Activated CD8-positive, alpha-beta memory T cell treated with anti-CD3 and anti-CD28 coated beads for 4 hours (primary cell): ENCODE measurements at regions not wholly inside any gene's neighbourhood (a gene's known extent, or its start where the extent isn't known, plus 50 kb on each side); places are given as distances from the start of the nearest gene placed in this dataset.
"Not testable (repeated sequence)": the region's sequence is repeated elsewhere in the genome, so short reads cannot be mapped to it uniquely, and the experiment has no call there.

Source experiments
- DNase-seq, 2 donors: peaks; one replicate each; pipeline ENCODE4 v3.0.0-alpha.2; 2020; ENCODE audit warnings: low read depth in 2 of 2

DNA sequence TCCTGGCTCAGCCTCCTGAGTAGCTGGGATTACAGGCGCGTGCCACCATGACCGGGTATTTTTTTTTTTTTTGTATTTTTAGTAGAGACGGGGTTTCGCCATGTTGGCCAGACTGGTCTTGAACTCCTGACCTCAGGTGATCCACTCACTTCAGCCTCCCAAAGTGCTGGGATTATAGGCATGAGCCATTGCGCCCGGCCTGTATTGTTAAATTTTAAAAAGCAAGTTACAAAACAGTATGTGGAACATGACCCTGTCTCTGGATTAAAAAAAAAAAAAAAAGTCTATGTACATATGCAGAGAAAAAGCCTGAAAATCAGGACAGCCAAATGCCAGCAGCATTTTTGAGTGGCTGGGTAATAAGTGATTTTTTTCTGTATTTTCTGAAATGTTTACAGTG, 64.8 kb upstream of the UXS1 start:
- DNase-seq = not testable (repeated sequence)

DNA sequence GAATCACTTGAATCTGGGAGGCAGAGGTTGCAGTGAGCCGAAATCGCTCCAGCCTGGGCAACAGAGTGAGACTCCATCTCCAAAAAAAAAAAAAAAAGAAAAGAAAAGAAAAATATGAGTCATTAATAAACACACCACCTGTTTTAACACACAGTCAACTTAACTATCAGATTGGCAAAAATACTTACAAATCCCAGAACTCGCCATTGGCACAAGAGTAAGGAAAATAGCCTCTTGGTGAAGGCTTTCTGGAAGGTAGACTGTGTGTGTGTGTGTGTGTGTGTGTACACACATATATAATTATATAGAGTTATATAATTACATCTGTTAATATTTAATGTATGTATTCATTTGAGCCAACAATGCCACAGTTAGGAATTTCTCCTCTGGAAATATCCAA, 63.7 kb upstream of the UXS1 start:
- no peak for DNase-seq

GRCh38 chr2:106257135-106257534, 63.0 kb upstream of the UXS1 start:
- DNase-seq = no peak

DNA sequence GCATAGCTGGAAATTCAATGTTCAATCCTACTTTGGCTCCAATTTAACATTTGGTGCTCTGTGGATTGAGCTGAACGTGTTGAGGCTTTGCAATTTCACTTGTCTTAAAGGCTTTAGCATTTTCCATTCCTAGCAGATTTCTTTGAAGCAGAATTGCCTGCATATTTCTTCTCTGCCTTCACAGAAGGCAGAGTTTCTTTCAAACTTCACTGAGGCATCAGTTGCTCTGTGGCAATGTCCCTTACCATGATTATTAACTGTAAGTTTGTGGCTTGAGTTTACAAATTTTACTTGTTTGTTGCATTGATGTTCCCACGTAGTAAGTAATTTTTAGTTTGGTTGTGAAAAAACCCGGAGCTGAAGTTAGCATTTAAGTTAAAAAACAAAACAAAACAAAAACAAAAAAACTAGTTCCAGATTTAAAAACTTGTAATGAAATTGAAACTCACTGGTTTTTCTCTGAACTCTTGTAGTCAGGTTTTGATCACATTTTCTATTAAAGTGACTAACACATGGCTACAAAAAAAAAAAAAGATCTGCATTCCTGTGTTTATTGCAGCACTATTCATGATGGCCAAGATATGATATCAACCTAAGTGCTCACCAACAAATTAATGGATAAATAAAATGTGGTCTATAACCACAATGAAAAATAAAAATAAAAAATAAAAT, 55.2 kb upstream of the UXS1 start:
- DNase-seq = not testable (repeated sequence)

- DNase-seq = not testable (repeated sequence)
Observed at GRCh38 chr2:106248548-106249151, 54.5 kb upstream of the UXS1 start.
